Left lung (tissue), 4 donors: ENCODE measurements at regions not wholly inside any gene's neighbourhood (a gene's known extent, or its start where the extent isn't known, plus 50 kb on each side); places are given as distances from the start of the nearest gene placed in this dataset.

Source experiments
- ATAC-seq: fragments of 200-7000 bp; cut with Tn5 transposase; one replicate; pipeline ENCODE4 v1.9.1; 2020; ENCODE audit warnings: moderate library complexity
- DNase-seq, 4 donors: peaks; one replicate each; pipeline ENCODE4 v3.0.0-alpha.2; 2013 to 2020
- H3K27ac ChIP-seq, 2 donors: fragments of 200-600 bp; sonication (generic) in 1 of 2; one replicate each; pipeline versions ENCODE4 v1.5.0 to v1.8.0; 2020 to 2021
- H3K27me3 ChIP-seq, 2 donors: fragments of 200-600 bp; sonication (generic) in 1 of 2; one replicate each; pipeline versions ENCODE4 v1.5.0 to v1.8.0; 2020 to 2021
- H3K36me3 ChIP-seq, 2 donors: fragments of 200-600 bp; sonication (generic) in 1 of 2; one replicate each; pipeline versions ENCODE4 v1.5.0 to v1.8.0; 2020 to 2021
- H3K4me1 ChIP-seq, 2 donors: fragments of 200-600 bp; one replicate each; pipeline ENCODE4 v1.8.0; 2021
- H3K4me3 ChIP-seq, 2 donors: fragments of 200-600 bp; sonication (generic) in 1 of 2; one replicate each; pipeline versions ENCODE4 v1.5.0 to v1.8.0; 2020 to 2021; ENCODE audit warnings: mild to moderate bottlenecking in 1 of 2
- H3K9me3 ChIP-seq, 2 donors: fragments of 200-600 bp; sonication (generic) in 1 of 2; one replicate each; pipeline versions ENCODE4 v1.5.0 to v1.8.0; 2020 to 2021
- CTCF ChIP-seq, 2 donors: fragments of 200-600 bp; sonication (generic) in 1 of 2; IDR thresholded peaks; one replicate each; pipeline versions ENCODE4 v1.5.0 to v1.8.0; 2021; ENCODE audit warnings: antibody characterized with exemption in 2 of 2
- intact Hi-C, 2 donors: fragments of 100-400 bp; cut with DNase I; formaldehyde crosslinking; loops; one replicate each; pipeline versions ENCODE4 v1.11.2 to v1.14.2; 2022
- donor health status: DM: no; HTN: yes; CAD: no.
- donor health status: DM: no; HTN: no; CAD: no.

GRCh38 chr13:83825676-83826075 is 56.6 kb downstream of the SLITRK1 start:
- no peak overlapping the region for H3K4me3 ChIP-seq
- H3K4me1 ChIP-seq, result no peaks in the 10 kb centered on the region
- no peak for TF ChIP-seq CTCF (IDR thresholded peaks at IDR 0.05)
- intact Hi-C loops, result no loop called here
- ATAC-seq (no peak), DNase-seq (no peak)
- H3K27me3 ChIP-seq, result no peaks in the 10 kb centered on the region
- no peaks in the 10 kb centered on the region for H3K36me3 ChIP-seq
- H3K27ac ChIP-seq, result no peak overlapping the region
- peaks cover 0 to 10% of the 10 kb centered on the region in 2 donors for H3K9me3 ChIP-seq

- Histone ChIP-seq H3K4me3 (no peak overlapping the region), H3K36me3 (no peaks in the 10 kb centered on the region), H3K27me3 (no peaks in the 10 kb centered on the region), H3K27ac (no peak overlapping the region), H3K4me1 (no peaks in the 10 kb centered on the region), H3K9me3 (peaks cover 0 to 10% of the 10 kb centered on the region in 2 donors)
- ATAC-seq (no peak), DNase-seq (peak in 1 of 4 donors; percentile 25)
- intact Hi-C loops, result no loop called here
- TF ChIP-seq CTCF (IDR thresholded peaks at IDR 0.05), result no peak
These were observed 57.7 kb downstream of the SLITRK1 start for GRCh38 chr13:83824560-83824959.

DNA sequence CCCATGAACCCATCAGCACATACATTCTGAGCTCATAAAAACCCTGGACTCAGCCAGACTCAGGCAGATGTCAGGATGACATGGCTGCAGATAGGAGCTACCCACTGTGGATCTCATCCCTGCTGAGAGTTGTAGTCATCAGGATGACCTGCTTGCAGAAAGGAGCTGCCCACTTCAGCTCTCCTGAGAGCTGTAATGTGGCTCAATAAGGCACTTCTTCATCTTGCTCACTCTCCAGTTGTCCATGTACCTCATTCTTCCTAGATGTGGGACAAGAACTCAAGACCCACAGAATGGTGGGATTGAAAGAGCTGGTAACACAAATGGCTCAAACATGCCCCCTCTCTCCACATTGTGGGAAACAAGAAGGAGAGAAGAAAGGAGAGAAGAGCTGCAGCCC is 58.2 kb downstream of the SLITRK1 start:
- TF ChIP-seq CTCF (IDR thresholded peaks at IDR 0.05), result no peak
- DNase-seq (no peak), ATAC-seq (no peak)
- Histone ChIP-seq H3K27ac (no peak overlapping the region), H3K4me1 (no peaks in the 10 kb centered on the region), H3K27me3 (no peaks in the 10 kb centered on the region), H3K4me3 (no peak overlapping the region), H3K9me3 (peaks cover 0 to 10% of the 10 kb centered on the region in 2 donors), H3K36me3 (no peaks in the 10 kb centered on the region)
- intact Hi-C loops, result no loop called here

GRCh38 chr13:83819611-83820010 is 62.7 kb downstream of the SLITRK1 start:
- H3K36me3 ChIP-seq, result no peaks in the 10 kb centered on the region
- H3K4me3 ChIP-seq, result no peak overlapping the region
- no peaks in the 10 kb centered on the region for H3K27me3 ChIP-seq
- intact Hi-C loops, result no loop called here
- H3K27ac ChIP-seq, result no peak overlapping the region
- DNase-seq, result no peak
- ATAC-seq, result no peak
- H3K9me3 ChIP-seq, result peaks cover 0 to 12% of the 10 kb centered on the region in 2 donors
- no peaks in the 10 kb centered on the region for H3K4me1 ChIP-seq
- TF ChIP-seq CTCF (IDR thresholded peaks at IDR 0.05), result no peak

GRCh38 chr13:83819156-83819555 is 63.1 kb downstream of the SLITRK1 start:
- no peak for ATAC-seq
- no peak for TF ChIP-seq CTCF (IDR thresholded peaks at IDR 0.05)

More at GRCh38 chr13:83819156-83819555, 63.1 kb downstream of the SLITRK1 start:
- no peak for DNase-seq
- intact Hi-C loops, result no loop called here
- Histone ChIP-seq H3K4me3 (no peak overlapping the region), H3K36me3 (no peaks in the 10 kb centered on the region), H3K4me1 (no peaks in the 10 kb centered on the region), H3K9me3 (peaks cover 0 to 17% of the 10 kb centered on the region in 2 donors), H3K27me3 (no peaks in the 10 kb centered on the region), H3K27ac (no peak overlapping the region)
